Adrenal gland (tissue), 9 donors: ENCODE measurements at regions not wholly inside any gene's neighbourhood (a gene's known extent, or its start where the extent isn't known, plus 50 kb on each side); places are given as distances from the start of the nearest gene placed in this dataset.

ENCODE experiments used
- DNase-seq, 7 donors: peaks; one replicate each; pipeline ENCODE4 v3.0.0-alpha.2; 2019 to 2020
- H3K27ac ChIP-seq, 5 donors: fragments of 200-600 bp; sonication (generic) in 4 of 5; 1 replicate in 3 of 5; 2 replicates in 2 of 5; pipeline versions ENCODE4 v1.5.1 to v1.8.0; 2016 to 2020; ENCODE audit warnings: mild to moderate bottlenecking in 1 of 5
- H3K27me3 ChIP-seq: fragments of 200-600 bp; 2 replicates; pipeline ENCODE4 v1.8.0; 2021
- H3K36me3 ChIP-seq, 2 donors: fragments of 200-600 bp; replicated peaks in 1 of 2; 1 replicate in 1 of 2; 2 replicates in 1 of 2; pipeline versions ENCODE4 v1.5.1 to v1.8.0; 2018 to 2022
- H3K4me1 ChIP-seq, 2 donors: fragments of 200-600 bp; replicated peaks in 1 of 2; 1 replicate in 1 of 2; 2 replicates in 1 of 2; pipeline versions ENCODE4 v1.5.1 to v1.8.0; 2018 to 2021
- H3K4me3 ChIP-seq, 4 donors: fragments of 200-600 bp; sonication (generic) in 3 of 4; one replicate each; pipeline ENCODE4 v1.5.1; 2016 to 2018
- H3K9me3 ChIP-seq, 3 donors: fragments of 200-600 bp; sonication (generic) in 1 of 3; replicated peaks in 1 of 3; 1 replicate in 2 of 3; 2 replicates in 1 of 3; pipeline versions ENCODE4 v1.5.1 to v1.8.0; 2016 to 2021
- POLR2A ChIP-seq, 2 donors: fragments of 450-650 bp; IDR thresholded peaks; one replicate each; pipeline ENCODE4 v1.6.1; 2017; ENCODE audit warnings: antibody characterized with exemption in 2 of 2, mild to moderate bottlenecking in 2 of 2, moderate library complexity in 1 of 2
- WGBS, 4 donors: extraction: QIAGEN DNeasy Blood & Tissue Kit in 2 of 4; methylation state at CpG; one replicate each; pipeline versions ENCODE4 v1.1.5 to v1.1.7; 2013 to 2017; 5-methylcytosine and 5-hydroxymethylcytosine counted together
- intact Hi-C, 2 donors: fragments of 100-400 bp; cut with DNase I; formaldehyde crosslinking; loops; one replicate each; pipeline versions ENCODE4 v1.14.1 to v1.15.0; 2022 to 2023
- TF ChIP-seq, protein P1 (sequence below), 6 experiments: fragments of 450-650 bp in 4 of 6; fragments of 200-600 bp in 2 of 6; sonication (generic) in 1 of 6; IDR thresholded peaks; 1 replicate in 5 of 6; 2 replicates in 1 of 6; pipeline versions ENCODE4 v1.5.1 to v1.8.0; 2016 to 2021; ENCODE audit warnings: antibody characterized with exemption in 6 of 6, mild to moderate bottlenecking in 2 of 6, moderate library complexity in 1 of 6
- donor health status: healthy with polysubstance abuse.
- donor health status: Bipolar disorder and iron deficiency.
- donor health status: DM: yes; HTN: yes; CAD: no.
- donor health status: DM: no; HTN: no; CAD: no.
- donor health status: DM: no; HTN: no; CAD: no.

DNA sequence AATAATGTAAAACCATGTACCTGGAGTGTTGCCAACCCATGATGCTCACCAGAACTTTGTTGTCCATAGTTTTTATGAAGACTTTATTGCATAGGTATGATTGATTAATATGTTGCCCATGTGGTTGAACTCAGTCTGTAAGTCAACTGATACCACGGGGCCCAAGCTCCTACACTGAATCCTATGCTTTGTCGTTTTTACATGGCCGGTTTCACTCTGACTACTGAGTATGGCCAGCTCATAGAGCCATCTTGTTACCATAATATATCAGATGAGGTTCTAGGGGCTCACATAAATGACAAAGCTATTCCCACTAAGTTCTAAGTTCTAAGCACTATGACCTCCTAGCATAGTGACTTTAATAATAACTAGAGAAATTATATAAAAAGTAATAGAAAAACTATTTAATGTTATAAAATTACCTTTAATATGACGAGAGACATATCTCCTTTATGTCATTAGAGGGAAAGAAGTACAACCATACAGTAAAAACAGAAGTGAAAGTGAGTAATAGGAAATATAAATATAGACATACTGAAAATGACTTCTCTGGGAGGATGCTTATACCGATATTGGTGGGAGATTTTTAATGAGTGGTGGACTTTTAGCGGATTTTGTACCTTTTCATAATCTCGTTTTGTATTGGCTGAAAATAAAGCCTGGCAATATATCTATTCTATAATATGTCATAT lies 983.4 kb upstream of the PRMT6 start:
- no peak overlapping the region for H3K4me3 ChIP-seq
- no peaks in the 10 kb centered on the region for H3K36me3 ChIP-seq
- H3K4me1 ChIP-seq, result no peaks in the 10 kb centered on the region
- no peak overlapping the region for H3K27ac ChIP-seq
- no peak for DNase-seq
- WGBS, 4 donors, result 62 to 76% (median 67%) methylated on average over 7 of the region's 7 CpGs
- no peaks in the 10 kb centered on the region for H3K27me3 ChIP-seq
- no peaks in the 10 kb centered on the region for H3K9me3 ChIP-seq
- TF ChIP-seq POLR2A (IDR thresholded peaks at IDR 0.05), result no peak
- intact Hi-C loops, result no loop called here

DNA sequence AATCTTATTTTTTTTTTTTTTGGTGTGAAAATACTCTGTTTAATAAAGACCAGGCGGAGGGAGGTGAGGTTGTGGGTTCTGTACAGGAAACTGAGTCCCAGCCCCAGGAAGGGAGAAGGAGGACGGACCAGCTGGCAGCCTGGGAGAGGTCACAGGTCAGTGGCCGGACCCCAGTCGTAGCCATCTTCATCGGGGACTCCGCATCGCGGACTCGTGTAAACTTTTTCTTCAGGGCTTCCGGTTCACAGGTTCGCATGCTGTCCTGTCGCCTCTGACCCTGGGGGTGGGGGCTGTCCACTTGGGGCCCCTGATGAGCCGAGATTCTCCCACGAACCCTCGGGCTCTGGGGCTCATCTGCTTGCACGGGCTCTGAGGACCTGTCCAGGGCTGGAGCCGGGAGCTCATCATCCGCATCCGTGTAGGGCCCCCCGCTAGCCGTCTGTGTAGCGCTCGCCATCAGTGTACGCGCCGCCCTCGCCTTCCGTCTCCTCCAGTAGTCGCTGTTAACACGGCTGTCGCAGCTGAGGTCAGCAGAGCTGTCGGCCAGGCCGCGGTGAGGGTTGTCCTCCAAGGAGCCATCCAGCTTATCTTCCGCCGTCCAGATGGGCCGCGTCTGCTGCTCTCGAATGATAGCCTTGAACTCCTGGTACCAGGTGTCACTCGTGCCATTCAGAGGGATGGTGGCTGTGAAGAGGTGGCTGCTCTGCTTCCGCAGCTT lies 975.7 kb upstream of the PRMT6 start:
- Histone ChIP-seq H3K4me1 (no peaks in the 10 kb centered on the region), H3K4me3 (no peak overlapping the region), H3K36me3 (no peaks in the 10 kb centered on the region), H3K27me3 (no peaks in the 10 kb centered on the region), H3K9me3 (no peaks in the 10 kb centered on the region), H3K27ac (no peak overlapping the region)
- no peak for DNase-seq
- intact Hi-C loops, result no loop called here
- whole genome bisulfite sequencing, 4 donors, result 18 to 43% (median 33%) methylated on average over 16 to 41 of the region's 41 CpGs
- no peak for TF ChIP-seq POLR2A (IDR thresholded peaks at IDR 0.05)
- TF ChIP-seq, protein P1, sequence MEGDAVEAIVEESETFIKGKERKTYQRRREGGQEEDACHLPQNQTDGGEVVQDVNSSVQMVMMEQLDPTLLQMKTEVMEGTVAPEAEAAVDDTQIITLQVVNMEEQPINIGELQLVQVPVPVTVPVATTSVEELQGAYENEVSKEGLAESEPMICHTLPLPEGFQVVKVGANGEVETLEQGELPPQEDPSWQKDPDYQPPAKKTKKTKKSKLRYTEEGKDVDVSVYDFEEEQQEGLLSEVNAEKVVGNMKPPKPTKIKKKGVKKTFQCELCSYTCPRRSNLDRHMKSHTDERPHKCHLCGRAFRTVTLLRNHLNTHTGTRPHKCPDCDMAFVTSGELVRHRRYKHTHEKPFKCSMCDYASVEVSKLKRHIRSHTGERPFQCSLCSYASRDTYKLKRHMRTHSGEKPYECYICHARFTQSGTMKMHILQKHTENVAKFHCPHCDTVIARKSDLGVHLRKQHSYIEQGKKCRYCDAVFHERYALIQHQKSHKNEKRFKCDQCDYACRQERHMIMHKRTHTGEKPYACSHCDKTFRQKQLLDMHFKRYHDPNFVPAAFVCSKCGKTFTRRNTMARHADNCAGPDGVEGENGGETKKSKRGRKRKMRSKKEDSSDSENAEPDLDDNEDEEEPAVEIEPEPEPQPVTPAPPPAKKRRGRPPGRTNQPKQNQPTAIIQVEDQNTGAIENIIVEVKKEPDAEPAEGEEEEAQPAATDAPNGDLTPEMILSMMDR (IDR thresholded peaks at IDR 0.05), result no peak

DNA sequence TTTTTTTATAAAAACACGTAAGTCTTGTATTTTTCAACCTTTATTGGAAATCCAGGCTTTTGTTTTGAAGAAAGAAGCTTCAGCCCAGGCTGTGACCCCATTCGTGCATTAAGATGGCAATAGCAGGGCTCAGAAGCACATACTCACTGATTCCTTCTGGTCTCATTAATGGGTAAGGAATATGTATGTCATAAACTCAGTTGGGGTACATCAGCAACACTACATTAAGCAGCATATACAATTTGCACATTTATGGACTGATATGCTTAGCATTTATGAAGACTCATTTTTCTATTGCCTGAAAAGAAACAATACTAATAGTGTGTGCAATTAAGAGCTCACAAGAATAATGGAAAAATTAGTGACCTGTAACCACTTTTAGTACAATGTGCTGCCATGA lies 945.4 kb upstream of the PRMT6 start:
- no peak for DNase-seq
- no peaks in the 10 kb centered on the region for H3K36me3 ChIP-seq
- H3K9me3 ChIP-seq, result no peaks in the 10 kb centered on the region
- WGBS, 4 donors, result 49 to 69% (median 60%) methylated on average over 2 of the region's 2 CpGs
- H3K4me3 ChIP-seq, result no peak overlapping the region
- no peaks in the 10 kb centered on the region for H3K4me1 ChIP-seq
- TF ChIP-seq POLR2A (IDR thresholded peaks at IDR 0.05), result no peak
- TF ChIP-seq, protein P1 (IDR thresholded peaks at IDR 0.05), result no peak
- no peak overlapping the region for H3K27ac ChIP-seq
- intact Hi-C loops, result no loop called here
- H3K27me3 ChIP-seq, result no peaks in the 10 kb centered on the region

DNA sequence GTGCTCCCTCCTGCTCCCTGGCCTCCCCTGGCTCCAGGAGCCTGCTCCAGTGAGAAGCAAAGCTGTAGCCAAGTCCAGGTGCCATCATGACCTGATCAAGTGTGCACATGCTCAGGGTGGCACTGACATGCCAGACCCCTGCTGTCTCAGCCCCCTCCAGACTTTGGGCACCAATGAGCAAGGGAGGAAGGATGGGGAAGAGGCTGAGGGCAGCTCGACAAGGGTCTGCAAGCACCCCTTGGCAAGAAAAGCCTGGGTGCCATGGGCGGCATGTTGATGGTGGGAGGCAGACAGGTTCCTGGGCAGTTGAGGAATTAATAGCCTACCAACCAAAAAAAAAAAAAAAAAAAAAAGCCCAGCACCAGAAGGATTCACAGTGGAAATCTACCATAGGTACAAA lies 942.6 kb upstream of the PRMT6 start:
- 61 to 88% (median 71%) methylated on average over 2 of the region's 2 CpGs for WGBS, 4 donors
- DNase-seq, result no peak
- H3K27ac ChIP-seq, result no peak overlapping the region
- H3K36me3 ChIP-seq, result no peaks in the 10 kb centered on the region
- H3K4me3 ChIP-seq, result no peak overlapping the region
- intact Hi-C loops, result no loop called here
- no peaks in the 10 kb centered on the region for H3K4me1 ChIP-seq
- peaks cover 0 to 3% (median 0%) of the 10 kb centered on the region in 3 donors for H3K9me3 ChIP-seq
- no peak for TF ChIP-seq POLR2A (IDR thresholded peaks at IDR 0.05)
- TF ChIP-seq, protein P1 (IDR thresholded peaks at IDR 0.05), result no peak
- H3K27me3 ChIP-seq, result no peaks in the 10 kb centered on the region
